DOHH2 (cell line): ENCODE measurements at regions not wholly inside any gene's neighbourhood (a gene's known extent, or its start where the extent isn't known, plus 50 kb on each side); places are given as distances from the start of the nearest gene placed in this dataset.

Experiments used
- CTCF ChIP-seq: fragments of 200-600 bp; sonication (generic); IDR thresholded peaks from one replicate; pipeline ENCODE4 v1.5.1; 2014; ENCODE audit warnings: antibody characterized with exemption, mild to moderate bottlenecking, low read depth, low read length; ENCODE audit not compliant: poor library complexity, severe bottlenecking
- EZH2phosphoT487 ChIP-seq: fragments of 200-600 bp; sonication (generic); IDR thresholded peaks from 2 replicates; pipeline ENCODE4 v1.6.1; 2017; ENCODE audit warnings: borderline replicate concordance, mild to moderate bottlenecking, antibody characterized with exemption, low read length, moderate library complexity, mixed read lengths

DNA sequence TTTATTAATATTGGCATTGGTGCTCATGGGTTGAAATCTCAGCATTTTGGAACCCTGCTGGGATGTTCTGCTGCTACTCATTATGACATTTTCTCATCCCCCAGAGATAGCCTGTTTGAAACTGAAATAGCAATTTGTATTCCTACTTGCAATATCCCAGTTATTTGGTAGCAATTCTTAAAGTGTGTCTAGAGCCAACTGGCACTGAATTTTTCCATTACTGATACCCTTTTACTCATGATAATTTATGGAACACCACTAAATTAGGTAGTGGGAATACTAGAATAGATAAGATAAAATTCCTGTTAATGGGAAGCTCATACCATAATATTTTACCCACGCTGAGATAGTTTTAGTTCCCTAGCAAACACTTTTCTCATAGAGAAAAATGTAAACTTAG, 309.3 kb downstream of the SV2B start:
- no peak for TF ChIP-seq CTCF
- TF ChIP-seq EZH2phosphoT487 = no peak
